GM21786 (cell line): ENCODE measurements at regions not wholly inside any gene's neighbourhood (a gene's known extent, or its start where the extent isn't known, plus 50 kb on each side); places are given as distances from the start of the nearest gene placed in this dataset.
"Not testable (repeated sequence)": the region's sequence is repeated elsewhere in the genome, so short reads cannot be mapped to it uniquely, and the experiment has no call there.

Source experiments
- ATAC-seq: cut with Tn5 transposase; IDR thresholded peaks from one replicate; pipeline ENCODE4 v1.9.1; 2021; ENCODE audit not compliant: unreplicated experiment

DNA sequence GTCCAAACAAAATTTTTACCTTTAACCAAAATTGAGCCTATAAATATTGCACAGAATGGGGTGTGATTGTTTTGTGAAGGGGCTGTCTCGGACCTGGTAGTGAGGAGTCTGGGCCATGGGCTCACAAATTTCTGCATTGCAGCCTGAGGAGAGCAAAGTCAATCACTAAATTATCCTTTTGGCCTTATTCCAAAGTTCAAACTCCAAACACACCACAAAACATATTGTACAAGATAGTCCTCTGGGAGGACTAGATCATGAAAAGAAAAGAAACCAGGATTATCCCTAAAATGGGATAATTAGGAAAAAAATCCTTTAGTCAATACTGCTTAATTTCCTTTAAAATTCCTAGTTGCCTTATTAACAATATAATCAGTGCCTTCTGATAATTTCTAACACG, 115.5 kb downstream of the BUB3 start:
- ATAC-seq: no peak

DNA sequence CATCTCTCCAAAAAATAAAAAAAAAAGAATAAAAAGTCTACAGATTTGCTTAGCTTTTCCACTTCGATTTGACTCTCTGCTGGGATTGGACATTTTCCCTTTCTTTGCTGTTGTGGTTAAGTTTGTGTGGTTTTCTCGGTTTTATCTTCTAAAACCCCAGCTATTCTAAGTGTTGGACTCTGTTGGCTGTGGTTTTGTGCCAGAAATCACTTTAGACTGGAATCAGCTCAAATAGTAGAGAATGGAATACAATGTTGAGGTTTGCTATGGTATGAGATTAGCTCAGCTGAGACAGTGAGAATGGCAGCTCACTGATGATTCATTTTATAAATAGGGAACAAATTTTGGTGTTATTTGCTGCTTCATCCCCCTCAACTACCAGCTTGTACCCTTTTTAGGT, 116.0 kb downstream of the BUB3 start:
- no peak for ATAC-seq

DNA sequence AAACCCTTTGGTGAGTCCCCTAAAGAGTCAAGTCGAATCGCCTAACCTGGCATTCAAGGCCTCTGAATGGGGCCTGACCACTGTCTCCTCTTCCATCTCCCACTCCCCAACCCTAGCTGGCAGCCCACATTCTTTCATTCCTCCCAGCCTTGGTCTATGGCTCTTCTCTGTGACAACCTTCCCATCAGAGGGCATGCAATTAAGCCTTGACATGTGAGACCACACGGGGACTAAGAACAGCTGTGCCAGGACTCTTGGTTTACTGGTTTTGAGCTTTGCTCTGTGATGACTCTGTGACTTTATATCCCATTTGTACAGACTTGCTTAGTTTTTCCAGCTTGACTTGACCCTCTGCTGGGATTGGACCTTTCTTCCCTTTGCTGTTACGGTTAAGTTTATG, 116.6 kb downstream of the BUB3 start:
- no peak for ATAC-seq

DNA sequence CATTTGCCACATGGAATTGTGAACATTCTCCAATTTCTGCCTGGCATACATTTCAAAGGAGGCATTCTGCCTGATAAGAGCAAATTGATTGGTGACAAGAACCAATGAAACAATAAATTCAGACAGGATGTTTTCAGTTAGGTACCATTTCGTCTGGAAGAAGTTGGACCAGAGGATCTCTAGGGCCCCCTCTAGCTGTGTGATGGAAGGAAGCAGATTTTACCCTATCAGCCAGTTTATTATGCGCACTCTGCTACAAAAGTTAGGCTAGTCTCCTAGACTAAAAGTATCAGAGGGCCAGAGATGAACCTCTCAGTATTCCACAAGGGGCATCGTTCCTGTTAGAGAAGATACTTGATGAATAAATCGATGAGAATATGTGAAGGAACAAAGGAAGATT, 118.0 kb downstream of the BUB3 start:
- ATAC-seq: no peak

DNA sequence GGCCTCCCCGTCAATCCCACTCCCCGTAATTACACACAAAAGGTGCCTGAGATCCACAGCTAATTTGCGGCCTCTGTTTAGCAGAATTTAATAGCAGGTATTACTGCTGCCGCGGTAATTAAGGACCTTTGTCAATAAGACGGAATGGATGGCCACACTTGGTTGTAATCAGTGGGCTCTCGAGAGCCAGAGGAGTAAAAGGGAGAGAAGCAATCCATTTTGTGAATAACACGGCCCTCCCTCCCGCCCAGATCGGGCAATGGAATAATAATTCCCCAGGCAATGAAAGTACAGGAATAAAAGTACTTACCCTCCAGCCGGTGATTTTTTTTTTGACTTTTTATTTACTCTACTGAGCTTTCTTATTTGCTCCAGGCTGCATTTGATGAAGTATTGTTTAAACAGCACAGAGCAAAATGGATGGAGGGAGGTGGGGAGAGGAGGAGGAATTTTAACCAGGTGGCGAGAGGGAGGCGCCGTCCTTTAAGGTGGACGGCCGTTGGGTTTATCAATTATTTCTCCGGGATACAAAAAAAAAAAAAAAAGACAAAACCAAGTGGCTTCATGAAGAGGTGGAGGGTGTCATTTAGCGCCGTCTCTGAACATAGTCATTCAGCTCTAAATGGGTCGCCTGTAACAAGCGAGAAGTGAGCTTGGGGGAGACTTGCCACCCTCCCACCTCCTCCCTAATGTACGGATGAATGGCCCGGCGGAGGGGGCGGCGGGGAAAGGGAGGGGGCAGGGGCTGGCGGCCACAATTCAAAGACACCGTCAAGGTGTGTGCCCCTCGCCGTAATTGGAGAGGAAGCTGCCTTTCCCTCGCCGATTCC, 120.3 kb downstream of the BUB3 start:
- no peak for ATAC-seq

DNA sequence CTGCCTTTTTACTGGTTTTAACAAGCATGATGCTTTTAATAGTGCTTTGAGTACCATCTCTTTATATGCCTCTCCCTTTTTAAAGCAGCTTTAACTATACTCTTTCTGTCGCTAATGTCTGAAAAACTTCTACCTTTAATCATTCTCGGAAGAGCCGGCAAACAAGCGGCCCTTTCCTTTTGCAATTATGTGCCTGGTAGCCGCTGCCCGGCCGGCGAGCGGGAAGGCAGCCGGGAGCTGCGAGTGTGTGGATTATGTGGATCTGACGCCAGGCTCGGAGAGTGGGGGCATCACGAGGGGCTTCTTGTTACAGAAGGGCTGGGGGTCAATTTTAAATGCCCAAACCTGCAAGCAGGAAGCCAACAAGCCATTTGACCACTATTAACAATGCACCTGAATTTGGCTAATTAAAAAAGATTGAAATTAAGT, 120.9 kb downstream of the BUB3 start:
- ATAC-seq: no peak

DNA sequence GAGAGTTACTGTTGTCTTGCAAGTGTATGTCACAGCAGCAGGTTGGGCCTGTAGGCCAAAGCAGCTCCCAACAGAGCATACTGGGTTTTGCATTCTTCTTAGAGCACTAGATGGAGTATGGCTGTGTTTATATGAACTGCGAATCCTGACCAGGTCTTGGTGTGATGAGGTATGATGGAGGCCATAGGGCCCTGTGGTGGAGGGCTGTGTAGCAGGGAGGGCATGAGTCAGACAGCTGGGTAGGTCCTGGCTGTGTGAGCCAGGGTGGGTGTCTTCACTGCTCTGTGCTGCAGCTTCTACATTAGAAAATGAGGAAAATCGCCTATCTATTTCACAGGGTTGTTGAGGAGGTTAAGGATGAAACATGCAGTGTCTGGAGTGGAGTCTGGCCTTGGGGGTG, 124.2 kb downstream of the BUB3 start:
- ATAC-seq: no peak

DNA sequence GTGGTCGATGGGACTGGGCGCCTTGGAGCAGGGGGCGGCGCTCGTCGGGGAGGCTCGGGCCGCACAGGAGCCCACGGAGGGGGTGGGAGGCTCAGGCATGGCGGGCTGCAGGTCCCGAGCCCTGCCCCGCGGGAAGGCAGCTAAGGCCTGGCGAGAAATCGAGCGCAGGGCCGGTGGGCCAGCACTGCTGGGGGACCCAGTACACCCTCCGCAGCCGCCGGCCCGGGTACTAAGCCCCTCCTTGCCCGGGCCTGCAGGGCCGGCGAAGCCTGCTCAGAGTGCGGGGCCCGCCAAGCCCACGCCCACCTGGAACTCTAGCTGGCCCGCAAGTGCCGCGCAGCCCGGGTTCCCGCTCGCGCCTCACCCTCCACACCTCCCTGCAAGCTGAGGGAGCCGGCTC, 129.2 kb downstream of the BUB3 start:
- ATAC-seq: not testable (repeated sequence)

DNA sequence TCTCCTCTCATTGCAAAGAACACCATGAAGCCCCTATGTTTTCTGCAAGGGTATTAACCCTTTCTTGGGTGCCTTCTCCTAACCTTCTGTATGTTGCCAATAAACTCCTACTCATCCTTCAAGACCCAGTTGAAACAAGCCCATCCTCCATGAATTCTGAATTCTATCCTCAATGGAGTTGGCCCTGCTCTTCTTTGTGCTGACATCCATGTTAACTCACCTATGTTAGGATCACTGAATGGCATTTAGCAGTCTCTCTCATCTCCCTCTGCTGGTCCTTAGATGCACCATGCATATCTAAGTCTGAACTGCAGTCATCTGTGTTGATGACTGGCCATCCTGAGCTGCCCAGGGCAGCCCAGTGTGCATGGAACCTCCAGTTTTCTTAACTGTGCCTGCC, 129.8 kb downstream of the BUB3 start:
- no peak for ATAC-seq

DNA sequence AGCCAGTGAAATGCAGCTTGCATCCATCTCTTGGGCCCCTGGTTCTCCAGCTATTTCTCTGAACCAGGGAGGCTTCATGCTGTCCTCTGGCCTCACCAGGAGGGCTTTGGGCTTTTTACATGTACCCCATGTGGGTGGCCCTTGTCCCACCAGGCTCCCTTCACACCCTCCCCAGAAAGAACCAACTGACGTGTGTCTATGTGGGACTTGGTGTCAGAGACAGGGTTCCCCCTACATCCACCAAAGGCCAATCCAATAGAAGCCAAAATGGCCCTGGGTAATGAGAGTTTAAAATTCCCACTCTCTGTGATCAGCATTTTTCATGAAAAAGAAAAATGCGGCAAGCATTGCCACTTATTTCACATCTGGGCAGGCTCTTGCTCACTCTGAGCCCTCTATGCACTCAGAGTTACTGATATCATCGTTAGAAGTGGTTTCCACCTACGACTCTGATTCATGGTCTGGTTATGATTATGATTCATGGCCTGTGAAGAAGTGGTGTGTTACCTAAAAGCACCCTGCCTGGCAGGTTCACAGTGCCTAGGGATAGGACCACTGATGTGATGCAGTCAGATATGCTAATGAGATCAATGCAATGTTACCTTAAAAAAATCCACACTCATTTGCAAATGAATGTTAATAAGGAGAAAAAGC, 133.5 kb downstream of the BUB3 start:
- ATAC-seq: no peak

DNA sequence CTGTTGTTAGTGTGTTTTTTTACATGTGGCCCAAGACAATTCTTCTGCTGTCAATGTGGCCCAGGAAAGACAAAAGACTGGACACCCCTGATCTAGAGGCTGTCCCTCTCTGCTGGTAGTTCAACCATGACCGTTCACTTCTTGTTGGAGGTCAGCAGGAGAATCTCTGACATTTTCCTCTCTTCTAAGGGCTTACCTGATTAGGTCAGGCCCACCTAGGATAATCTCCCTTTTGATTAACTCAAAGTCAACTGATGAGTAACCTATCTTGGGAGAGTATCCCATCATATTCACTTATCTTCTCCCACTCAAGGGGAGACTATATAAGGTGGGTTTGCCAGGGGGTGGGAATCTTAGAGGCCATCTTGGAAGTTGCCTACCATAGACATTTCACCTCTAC, 135.2 kb downstream of the BUB3 start:
- no peak for ATAC-seq

DNA sequence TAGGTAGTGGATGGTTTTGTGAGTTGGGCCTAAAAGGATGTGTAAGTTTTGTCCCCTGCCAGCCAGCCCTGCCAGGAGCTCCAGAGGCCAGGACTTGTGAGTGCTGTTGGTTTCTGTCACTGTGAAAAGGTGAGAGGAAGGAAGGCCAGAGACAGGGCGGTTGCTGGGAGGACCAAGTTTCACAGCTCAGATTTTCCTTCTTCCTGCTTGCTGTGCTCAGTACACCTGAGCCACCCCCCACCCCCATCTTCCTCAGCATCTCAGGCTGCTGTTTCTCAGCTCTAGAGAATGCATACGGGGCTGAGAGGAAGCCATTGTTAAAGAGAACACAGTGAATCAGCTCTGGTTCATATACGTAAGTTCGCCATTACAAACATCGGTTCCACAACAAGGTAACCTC, 139.9 kb downstream of the BUB3 start:
- ATAC-seq: no peak

DNA sequence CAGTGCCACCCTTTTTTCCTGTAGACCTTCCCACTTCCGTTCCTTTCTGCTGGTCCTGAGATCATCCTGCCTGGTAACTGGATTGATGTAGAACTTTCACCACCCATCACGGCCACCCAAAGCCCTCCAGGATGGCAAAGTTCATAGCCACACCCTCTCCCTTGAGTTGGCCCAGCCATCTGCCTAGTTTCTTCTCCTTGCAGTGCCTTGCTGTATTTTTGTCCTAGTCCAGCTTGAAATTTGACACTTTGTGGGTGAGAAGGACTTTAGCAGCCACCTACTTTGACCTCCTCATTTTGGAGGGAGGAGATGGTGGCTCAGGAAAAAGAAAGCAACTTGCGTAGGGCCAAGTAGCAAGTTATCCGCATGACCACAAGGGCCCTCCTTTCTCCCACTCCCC, 140.7 kb downstream of the BUB3 start:
- ATAC-seq: no peak

DNA sequence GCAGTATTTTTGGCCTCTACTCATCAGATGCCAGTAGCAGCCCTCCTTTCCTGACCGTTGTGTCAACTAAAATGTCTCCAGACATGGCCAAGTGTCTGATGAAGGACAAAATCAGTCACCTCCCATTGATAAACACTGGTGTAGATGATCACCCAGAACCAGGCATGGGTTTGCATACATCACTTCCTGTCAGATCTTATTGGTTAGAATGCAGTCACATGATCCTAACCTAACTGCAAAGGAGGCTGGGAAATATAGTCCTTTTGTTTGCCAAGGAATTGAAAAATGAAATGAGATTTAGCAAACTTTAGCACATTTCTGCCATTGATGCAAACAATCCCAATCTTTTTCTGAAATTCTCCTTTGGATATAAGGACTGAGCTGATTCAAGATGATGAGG, 141.4 kb downstream of the BUB3 start:
- ATAC-seq: no peak

DNA sequence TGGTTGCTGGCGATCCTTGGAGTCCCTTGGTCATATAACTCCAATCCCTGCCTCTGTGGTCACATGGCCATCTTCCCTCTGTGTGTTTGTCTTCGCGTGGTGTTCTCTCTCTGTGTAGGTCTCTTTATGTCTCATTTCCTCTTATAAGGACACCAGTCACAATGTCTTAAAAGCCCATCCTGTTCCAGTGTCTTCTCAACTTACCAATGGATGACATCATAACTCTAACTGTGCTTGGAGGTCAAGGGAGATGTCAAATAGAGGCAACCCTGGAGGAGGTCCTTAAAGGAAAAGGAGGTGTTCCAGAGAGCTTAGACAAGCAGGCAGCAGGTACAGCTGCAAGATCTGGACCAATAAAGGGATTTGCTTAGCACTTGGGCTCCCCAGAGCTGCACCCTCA, 143.0 kb downstream of the BUB3 start:
- ATAC-seq: no peak

DNA sequence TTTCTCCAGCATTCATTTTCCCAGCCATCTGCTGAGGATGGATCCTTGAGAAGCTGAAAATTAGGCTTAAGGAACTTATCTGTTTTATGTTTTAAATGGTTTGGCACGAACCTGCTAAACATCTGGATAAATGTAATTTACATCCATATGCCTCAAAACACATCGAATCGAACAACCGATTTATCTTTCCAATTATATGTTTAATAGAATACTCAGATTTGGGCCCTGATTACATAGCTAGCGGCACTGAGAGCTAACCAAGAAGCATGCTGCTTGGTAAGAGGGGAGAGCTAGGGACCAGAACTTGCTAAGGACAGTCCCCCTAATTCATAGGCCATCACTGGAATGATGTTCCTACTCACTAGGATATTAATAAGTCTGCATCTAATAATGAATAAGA, 144.4 kb downstream of the BUB3 start:
- ATAC-seq: no peak

DNA sequence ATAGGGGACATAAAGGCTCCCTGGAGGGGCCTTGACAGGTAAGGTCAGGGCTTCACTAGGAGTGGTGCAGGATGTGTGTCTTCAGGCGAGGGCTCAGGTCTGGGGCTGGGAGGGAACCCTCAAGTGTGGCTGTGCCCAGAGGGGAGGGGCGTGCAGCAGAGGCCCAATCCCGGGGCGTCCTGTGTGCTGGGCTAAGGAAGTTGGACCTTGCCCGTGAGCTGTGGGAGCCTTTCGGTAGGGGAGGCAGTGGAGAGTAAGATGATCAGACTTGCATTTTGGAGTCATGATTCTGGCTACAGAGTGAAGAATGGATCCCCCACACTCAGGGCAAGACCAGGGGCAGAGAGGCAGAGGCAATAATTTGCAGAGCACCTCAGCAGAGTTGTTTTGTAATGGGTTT, 145.4 kb downstream of the BUB3 start:
- ATAC-seq: no peak

DNA sequence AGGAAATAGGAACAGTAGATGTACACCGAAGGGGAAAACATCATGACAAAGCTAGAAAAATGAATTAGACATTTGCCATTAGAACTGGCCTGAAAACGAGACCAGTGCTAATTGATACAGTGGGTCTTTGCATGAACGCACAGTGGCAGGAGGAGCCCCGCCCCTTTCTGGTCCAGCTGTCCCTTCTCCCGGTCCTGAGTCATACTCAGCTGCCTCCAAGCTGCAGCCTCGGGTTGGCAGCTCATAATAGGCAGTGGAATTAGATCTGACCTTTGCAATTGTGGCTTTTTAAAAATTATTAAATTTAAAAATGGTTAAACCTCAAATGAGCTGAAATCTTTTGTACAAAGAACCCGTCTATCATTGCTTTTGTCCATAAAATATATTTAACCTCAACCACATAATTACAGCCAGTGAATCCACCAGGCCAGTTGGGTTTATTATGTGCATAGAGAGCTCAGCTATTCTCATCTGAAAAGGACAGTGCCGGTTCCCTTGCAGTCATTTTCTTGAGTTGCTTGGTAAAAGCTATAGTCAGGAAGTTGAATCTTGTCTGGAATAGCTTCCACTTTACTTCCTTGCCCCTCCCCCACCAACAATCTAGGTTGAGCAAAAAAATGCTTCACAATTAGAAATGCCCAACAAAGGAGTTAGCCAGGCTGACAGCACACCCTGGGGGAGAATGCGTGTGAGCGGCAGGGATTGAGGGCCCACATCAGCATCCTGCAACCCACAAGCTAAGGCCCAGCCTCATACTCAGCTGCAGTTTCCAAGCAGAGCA, 147.1 kb downstream of the BUB3 start:
- ATAC-seq: no peak

DNA sequence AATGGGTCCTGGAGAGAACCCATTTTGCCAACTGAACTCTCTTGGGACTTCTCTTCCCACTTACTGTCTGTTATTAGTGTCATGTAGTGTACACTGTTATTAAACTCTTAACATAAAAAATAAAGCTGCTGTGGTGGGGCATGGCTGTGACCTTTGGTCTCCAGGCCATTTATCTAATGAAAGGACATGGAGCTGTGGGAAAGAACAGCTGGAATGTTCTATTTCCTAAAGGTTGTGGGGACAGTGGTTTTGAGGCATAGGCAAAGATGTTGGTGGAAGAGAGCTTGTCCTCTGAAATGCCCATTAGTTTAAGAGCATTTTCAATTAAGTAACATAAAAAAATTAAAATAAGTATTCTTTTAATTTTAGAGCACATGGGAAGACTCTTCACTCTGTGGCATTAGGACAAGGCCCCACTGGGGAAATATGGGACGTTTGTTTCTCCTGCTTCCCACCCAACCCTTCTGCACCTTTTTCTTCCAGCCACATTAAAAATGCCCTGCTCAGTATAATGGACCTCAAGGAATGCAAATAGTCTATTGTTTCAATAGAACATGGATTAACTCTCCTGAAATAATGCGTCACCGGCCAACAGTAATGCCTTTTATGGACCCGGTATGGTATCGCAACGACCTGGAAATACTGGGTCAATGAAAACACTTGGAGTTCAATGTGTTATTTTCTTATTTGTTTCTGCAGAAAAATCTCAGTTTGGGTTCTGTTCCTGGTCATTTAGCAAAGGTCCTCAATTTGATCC, 149.6 kb downstream of the BUB3 start:
- no peak for ATAC-seq

DNA sequence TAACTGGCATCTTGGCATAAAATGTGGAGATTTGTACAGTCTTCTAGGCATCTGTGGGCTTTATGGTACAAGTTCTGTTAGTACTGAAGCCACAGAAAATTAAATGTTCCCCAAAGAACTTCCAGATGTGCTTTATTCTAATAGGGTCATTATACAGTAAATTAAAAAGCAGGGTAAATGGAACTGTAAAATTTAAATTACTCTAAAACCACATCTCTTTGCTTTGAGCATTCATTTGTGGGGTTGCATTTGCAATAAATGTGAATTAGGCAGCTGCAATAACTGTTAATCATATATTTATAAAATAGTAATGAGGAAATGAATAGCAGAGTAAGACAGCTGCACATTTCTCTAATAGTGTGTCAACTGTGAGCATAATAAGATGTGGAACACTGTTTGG, 151.5 kb downstream of the BUB3 start:
- no peak for ATAC-seq

DNA sequence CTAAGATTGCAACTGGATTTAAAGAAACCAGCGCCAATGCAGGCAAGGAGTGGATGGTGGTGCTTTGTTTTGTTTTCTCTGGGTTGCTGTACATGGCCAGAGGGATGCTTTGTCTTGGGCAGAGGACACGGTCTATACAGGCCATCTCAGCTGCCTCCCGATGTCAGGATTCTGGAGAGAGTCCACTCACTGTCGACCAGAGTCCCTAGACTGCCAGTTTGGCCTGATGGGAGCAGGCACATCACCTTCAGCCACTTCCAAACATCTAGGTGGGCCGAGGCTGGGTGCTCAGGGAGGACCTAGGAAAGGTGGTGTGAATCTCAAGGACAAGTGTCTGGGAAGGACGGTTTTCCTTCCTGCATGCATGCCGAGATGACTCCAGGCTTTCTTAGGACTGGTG, 152.1 kb downstream of the BUB3 start:
- ATAC-seq: no peak
